Neuron (in vitro differentiated cells): ENCODE measurements at regions not wholly inside any gene's neighbourhood (a gene's known extent, or its start where the extent isn't known, plus 50 kb on each side); places are given as distances from the start of the nearest gene placed in this dataset.
"Not testable (repeated sequence)": the region's sequence is repeated elsewhere in the genome, so short reads cannot be mapped to it uniquely, and the experiment has no call there.

ENCODE experiments used
- H2AFZ ChIP-seq: one replicate; pipeline ENCODE4 v1.6.1; 2013; ENCODE audit warnings: low read depth, mild to moderate bottlenecking, inconsistent platforms, low read length, moderate library complexity
- H3K27me3 ChIP-seq: one replicate; pipeline ENCODE4 v1.6.1; 2013; ENCODE audit warnings: low read length; ENCODE audit not compliant: insufficient read depth
- H3K36me3 ChIP-seq: one replicate; pipeline ENCODE4 v1.6.1; 2013; ENCODE audit warnings: low read length; ENCODE audit not compliant: insufficient read depth
- H3K4me1 ChIP-seq: one replicate; pipeline ENCODE4 v1.6.1; 2013; ENCODE audit warnings: low read length; ENCODE audit not compliant: insufficient read depth
- H3K4me3 ChIP-seq: 2 replicates; pipeline ENCODE4 v1.5.1; 2013; ENCODE audit warnings: mild to moderate bottlenecking, low read length, moderate library complexity
- H3K9me3 ChIP-seq: one replicate; pipeline ENCODE4 v1.6.1; 2013; ENCODE audit warnings: low read length

- peaks cover 23% of the 10 kb centered on the region for H3K4me1 ChIP-seq
- no peaks in the 10 kb centered on the region for H3K36me3 ChIP-seq
- no peak overlapping the region for H2AFZ ChIP-seq
- H3K27me3 ChIP-seq: no peaks in the 10 kb centered on the region
- no peaks in the 10 kb centered on the region for H3K9me3 ChIP-seq
- H3K4me3 ChIP-seq: no peak overlapping the region
These were observed 103.1 kb downstream of the VGLL3 start for GRCh38 chr3:86887876-86888275.

DNA sequence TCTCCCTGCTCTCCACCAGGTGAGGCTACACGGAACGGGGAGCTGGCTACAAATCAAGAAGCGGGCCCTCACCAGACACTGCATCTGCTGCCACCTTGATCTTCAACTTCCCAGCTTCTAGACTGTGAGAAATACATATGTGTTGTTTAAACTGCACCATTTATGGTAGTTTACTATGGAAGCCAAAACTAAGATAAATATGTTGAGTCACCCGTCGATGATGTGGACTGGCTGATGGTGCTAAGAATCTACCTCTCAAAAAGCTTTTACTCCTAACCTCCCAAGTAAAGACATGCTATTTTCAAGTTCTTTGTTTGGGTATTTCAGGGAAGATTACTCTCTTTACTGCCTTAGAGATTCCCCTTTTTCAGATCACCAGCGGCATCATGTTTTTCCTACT is 110.9 kb downstream of the VGLL3 start:
- Histone ChIP-seq H3K27me3 (no peaks in the 10 kb centered on the region), H2AFZ (no peak overlapping the region), H3K4me1 (peaks cover 7% of the 10 kb centered on the region), H3K36me3 (no peaks in the 10 kb centered on the region), H3K9me3 (no peaks in the 10 kb centered on the region), H3K4me3 (no peak overlapping the region)

GRCh38 chr3:86876504-86877181 is 114.3 kb downstream of the VGLL3 start:
- not testable (repeated sequence) for H3K4me3 ChIP-seq, H2AFZ ChIP-seq, H3K27me3 ChIP-seq, H3K36me3 ChIP-seq, H3K4me1 ChIP-seq, H3K9me3 ChIP-seq

DNA sequence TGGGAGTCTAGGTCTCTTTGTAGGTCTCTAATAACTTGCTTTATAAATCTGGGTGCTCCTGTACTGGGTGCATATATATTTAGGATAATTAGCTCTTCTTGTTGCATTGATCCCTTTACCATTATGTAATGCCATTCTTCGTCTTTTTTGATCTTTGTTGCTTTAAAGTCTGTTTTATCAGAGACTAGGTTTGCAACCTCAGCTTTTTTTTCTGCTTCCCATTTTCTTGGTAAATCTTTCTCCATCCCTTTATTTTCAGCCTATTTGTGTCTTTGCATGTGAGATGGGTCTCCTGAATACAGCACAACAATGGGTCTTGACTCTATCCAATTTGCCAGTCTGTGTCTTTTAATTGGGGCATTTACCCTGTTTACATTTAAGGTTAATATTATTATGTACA is 116.2 kb downstream of the VGLL3 start:
- not testable (repeated sequence) for H3K27me3 ChIP-seq, H3K4me3 ChIP-seq, H3K4me1 ChIP-seq, H2AFZ ChIP-seq, H3K36me3 ChIP-seq, H3K9me3 ChIP-seq

- Histone ChIP-seq H3K4me3 (no peak overlapping the region), H3K9me3 (no peaks in the 10 kb centered on the region), H2AFZ (no peak overlapping the region), H3K36me3 (no peaks in the 10 kb centered on the region), H3K27me3 (no peaks in the 10 kb centered on the region), H3K4me1 (no peaks in the 10 kb centered on the region)
These were observed 121.4 kb downstream of the VGLL3 start for GRCh38 chr3:86869566-86869965.

DNA sequence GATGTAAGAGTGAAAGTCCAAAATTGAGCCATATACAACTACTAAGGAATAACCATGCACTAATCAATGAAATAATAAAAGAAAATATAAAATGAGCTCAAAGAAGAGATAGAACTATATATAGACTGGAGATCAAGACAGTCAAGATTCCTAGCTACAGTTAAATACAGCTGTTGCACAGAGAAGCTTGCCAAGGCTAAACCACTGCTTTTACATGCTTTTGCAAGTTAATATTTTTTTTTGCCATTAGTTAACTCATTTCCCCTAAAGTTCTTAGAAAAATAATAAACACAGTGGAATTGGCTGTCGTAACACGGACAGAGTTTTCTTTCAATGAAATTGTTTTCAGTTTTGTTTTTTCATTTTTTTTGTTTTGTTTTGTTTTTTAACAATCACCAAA is 123.0 kb downstream of the VGLL3 start:
- Histone ChIP-seq H3K27me3 (no peaks in the 10 kb centered on the region), H2AFZ (no peak overlapping the region), H3K4me1 (no peaks in the 10 kb centered on the region), H3K4me3 (no peak overlapping the region), H3K9me3 (peaks cover 3% of the 10 kb centered on the region), H3K36me3 (no peaks in the 10 kb centered on the region)

GRCh38 chr3:86865506-86865905 is 125.4 kb downstream of the VGLL3 start:
- Histone ChIP-seq H3K9me3 (peaks cover 3% of the 10 kb centered on the region), H3K27me3 (no peaks in the 10 kb centered on the region), H3K36me3 (no peaks in the 10 kb centered on the region), H2AFZ (no peak overlapping the region), H3K4me3 (no peak overlapping the region), H3K4me1 (no peaks in the 10 kb centered on the region)

DNA sequence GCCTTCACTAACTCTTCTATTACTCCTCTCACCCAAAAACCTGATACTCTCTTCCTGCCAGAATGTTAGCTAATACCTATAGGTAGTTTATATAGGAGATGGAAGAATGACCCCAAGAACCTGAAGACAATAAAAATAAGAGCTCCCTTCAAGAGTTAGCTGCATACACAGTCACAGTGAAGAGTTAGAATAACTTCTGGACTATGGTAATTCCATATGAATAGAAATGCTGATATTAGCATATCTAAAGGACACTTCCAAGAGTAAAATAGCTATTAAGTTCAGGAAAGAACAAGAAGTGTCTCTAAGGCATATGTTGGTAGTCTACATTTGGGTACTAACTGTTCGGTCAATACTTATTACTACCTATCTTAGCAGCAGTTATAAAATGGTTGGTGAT is 134.2 kb downstream of the VGLL3 start:
- no peaks in the 10 kb centered on the region for H3K27me3 ChIP-seq
- no peak overlapping the region for H3K4me3 ChIP-seq
- H3K9me3 ChIP-seq: no peaks in the 10 kb centered on the region
- peaks cover 3% of the 10 kb centered on the region for H3K4me1 ChIP-seq
- H3K36me3 ChIP-seq: no peaks in the 10 kb centered on the region
- H2AFZ ChIP-seq: no peak overlapping the region

- Histone ChIP-seq H3K9me3 (no peaks in the 10 kb centered on the region), H3K4me1 (peaks cover 12% of the 10 kb centered on the region), H2AFZ (no peak overlapping the region), H3K27me3 (no peaks in the 10 kb centered on the region), H3K36me3 (no peaks in the 10 kb centered on the region), H3K4me3 (no peak overlapping the region)
These were observed 141.0 kb downstream of the VGLL3 start for GRCh38 chr3:86849991-86850390.

DNA sequence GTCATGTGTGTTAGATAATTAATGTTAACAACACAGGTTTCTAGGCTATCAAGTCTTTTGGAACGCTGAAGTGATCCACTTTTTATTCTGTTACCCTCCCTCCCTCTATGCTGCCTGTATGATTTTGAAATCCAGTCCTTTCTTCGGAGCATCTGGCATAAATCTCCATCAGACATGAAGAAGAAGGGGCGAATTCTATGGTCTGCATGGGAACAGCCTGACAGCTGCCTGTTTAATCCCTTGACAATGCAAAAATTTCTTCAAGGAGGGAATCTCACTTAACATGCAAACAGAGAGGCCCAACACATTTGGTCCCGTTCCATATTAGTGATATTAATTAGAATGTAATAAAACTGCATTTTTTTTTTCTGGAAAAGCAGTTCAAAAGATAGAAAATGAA is 145.2 kb downstream of the VGLL3 start:
- H2AFZ ChIP-seq: peak overlapping the region; percentile 32
- H3K36me3 ChIP-seq: no peaks in the 10 kb centered on the region
- no peaks in the 10 kb centered on the region for H3K27me3 ChIP-seq
- no peak overlapping the region for H3K4me3 ChIP-seq
- peaks cover 12% of the 10 kb centered on the region for H3K4me1 ChIP-seq
- no peaks in the 10 kb centered on the region for H3K9me3 ChIP-seq

DNA sequence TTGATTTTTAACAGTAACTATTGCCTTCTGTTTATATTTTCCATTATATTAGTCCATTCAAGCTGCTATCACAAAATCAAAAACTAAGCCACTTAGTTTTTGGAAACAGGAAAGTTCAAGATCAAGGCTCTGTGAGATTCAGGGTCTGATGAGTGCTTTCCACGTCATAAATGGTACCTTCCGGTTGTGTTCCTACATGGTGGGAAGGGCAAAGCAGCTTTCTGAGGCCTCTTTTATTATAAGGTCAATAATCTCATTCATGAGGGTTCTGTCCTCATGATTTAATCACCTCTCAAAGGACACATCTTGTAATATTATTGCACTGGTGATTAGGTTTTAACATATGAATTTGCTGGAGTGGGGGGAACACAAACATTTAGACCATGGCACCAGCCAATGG is 152.0 kb downstream of the VGLL3 start:
- H3K9me3 ChIP-seq: no peaks in the 10 kb centered on the region
- no peak overlapping the region for H3K4me3 ChIP-seq
- no peaks in the 10 kb centered on the region for H3K36me3 ChIP-seq
- no peaks in the 10 kb centered on the region for H3K4me1 ChIP-seq
- no peak overlapping the region for H2AFZ ChIP-seq
- H3K27me3 ChIP-seq: no peaks in the 10 kb centered on the region

- no peaks in the 10 kb centered on the region for H3K27me3 ChIP-seq
- H3K4me3 ChIP-seq: no peak overlapping the region
- H3K4me1 ChIP-seq: no peaks in the 10 kb centered on the region
- H3K36me3 ChIP-seq: no peaks in the 10 kb centered on the region
- no peaks in the 10 kb centered on the region for H3K9me3 ChIP-seq
- no peak overlapping the region for H2AFZ ChIP-seq
These were observed 153.1 kb downstream of the VGLL3 start for GRCh38 chr3:86837871-86838270.

- Histone ChIP-seq H3K36me3 (no peaks in the 10 kb centered on the region), H3K27me3 (no peaks in the 10 kb centered on the region), H3K9me3 (no peaks in the 10 kb centered on the region), H3K4me3 (no peak overlapping the region), H3K4me1 (peaks cover 2% of the 10 kb centered on the region), H2AFZ (no peak overlapping the region)
These were observed 160.4 kb downstream of the VGLL3 start for GRCh38 chr3:86830566-86830965.

DNA sequence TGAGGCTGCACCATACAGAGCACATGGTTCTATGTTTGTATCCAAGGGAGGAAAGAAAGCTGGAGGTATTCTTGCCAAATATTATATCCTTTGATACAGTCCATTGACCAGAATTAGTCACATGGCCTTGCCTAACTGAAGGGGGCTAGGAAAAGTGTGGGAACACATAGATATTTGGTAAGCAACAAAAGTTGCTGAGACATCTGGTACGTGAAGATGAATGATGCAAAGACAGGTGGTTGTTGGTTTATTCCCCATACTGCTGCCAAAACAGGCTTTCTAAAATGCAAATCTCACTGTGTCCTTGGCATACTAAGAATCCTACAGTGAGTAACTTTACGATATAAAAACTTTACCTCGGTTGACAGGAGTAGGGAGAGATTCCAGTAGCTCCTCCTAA is 162.2 kb downstream of the VGLL3 start:
- no peaks in the 10 kb centered on the region for H3K9me3 ChIP-seq
- no peaks in the 10 kb centered on the region for H3K36me3 ChIP-seq
- H3K27me3 ChIP-seq: no peaks in the 10 kb centered on the region
- H3K4me1 ChIP-seq: peaks cover 2% of the 10 kb centered on the region
- no peak overlapping the region for H2AFZ ChIP-seq
- no peak overlapping the region for H3K4me3 ChIP-seq
